Astrocyte of the spinal cord (primary cell): ENCODE measurements at regions not wholly inside any gene's neighbourhood (a gene's known extent, or its start where the extent isn't known, plus 50 kb on each side); places are given as distances from the start of the nearest gene placed in this dataset.

Source experiments
- DNase-seq: peaks from one replicate; pipeline ENCODE4 v3.0.0; 2011; ENCODE audit warnings: low read depth, low spot score
- H3K4me3 ChIP-seq: 2 replicates; pipeline ENCODE4 v1.5.1; 2011; ENCODE audit warnings: low read depth, mild to moderate bottlenecking, low read length, moderate library complexity
- CTCF ChIP-seq: IDR thresholded peaks from 2 replicates; pipeline ENCODE4 v1.5.1; 2012; ENCODE audit warnings: low read depth, mild to moderate bottlenecking, low read length, inconsistent platforms
- in situ Hi-C: cut with HindIII; loops from 2 replicates; pipeline ENCODE4 v1.10.0; 2017; ENCODE audit warnings: low sequenced_read_pairs

DNA sequence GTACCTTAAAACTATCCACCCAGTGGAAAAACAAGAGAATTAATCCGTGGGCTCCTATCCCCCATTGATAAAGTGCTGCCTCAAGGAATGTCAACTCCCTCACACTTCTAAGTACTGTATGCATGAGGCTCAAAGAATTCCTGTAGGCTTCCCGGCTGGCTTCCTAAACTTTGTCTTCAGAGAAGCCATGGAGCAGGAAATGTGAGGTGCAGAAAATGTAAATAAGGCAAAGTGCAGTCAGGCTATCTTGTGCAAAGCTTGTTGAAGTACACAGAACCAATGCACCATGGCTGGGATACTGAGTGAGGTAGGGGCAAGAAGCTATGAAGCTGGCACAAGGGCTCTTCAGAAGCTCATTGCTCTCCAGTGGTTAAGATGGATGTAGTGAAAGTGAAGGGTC lies 611.0 kb downstream of the FSCB start:
- TF ChIP-seq CTCF, result no peak
- H3K4me3 ChIP-seq, result no peak overlapping the region
- DNase-seq, result no peak
- in situ Hi-C loops, result no loop called here

GRCh38 chr14:43894534-43894933 lies 612.5 kb downstream of the FSCB start:
- no peak for DNase-seq
- in situ Hi-C loops, result no loop called here
- TF ChIP-seq CTCF, result peak; percentile 32
- no peak overlapping the region for H3K4me3 ChIP-seq

- in situ Hi-C loops, result no loop called here
- H3K4me3 ChIP-seq, result no peak overlapping the region
- no peak for TF ChIP-seq CTCF
- no peak for DNase-seq
Observed at GRCh38 chr14:43887523-43887922, 619.6 kb downstream of the FSCB start.

DNA sequence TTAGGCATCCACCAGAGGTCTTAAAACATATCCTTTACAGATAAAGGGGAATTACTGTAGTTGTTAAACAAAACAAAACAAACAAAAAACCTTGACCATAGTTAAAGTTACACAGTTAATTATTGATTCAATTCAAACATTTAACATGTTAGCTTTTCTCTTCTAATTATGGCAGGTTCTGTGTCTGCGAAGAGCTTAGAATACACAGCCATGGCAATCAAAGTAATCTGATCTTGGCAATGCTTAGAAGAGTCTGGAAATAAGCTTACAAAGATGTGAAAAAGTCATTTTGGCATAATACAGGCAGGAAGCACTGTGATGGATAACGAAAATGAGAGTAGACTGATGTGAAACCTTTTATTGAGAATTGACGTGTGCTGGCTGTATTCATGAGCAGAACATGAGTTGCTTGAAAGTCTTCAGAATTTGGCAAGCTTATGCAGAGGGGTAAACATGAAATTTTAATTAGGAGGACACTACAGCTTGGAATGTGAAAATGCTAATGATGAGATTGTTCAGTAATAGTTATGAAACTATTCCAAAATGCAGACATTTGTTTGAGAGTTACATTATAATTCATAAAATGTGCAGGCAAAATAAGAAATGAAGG lies 629.6 kb downstream of the FSCB start:
- DNase-seq, result no peak
- H3K4me3 ChIP-seq, result no peak overlapping the region
- no peak for TF ChIP-seq CTCF
- in situ Hi-C loops, result no loop called here

DNA sequence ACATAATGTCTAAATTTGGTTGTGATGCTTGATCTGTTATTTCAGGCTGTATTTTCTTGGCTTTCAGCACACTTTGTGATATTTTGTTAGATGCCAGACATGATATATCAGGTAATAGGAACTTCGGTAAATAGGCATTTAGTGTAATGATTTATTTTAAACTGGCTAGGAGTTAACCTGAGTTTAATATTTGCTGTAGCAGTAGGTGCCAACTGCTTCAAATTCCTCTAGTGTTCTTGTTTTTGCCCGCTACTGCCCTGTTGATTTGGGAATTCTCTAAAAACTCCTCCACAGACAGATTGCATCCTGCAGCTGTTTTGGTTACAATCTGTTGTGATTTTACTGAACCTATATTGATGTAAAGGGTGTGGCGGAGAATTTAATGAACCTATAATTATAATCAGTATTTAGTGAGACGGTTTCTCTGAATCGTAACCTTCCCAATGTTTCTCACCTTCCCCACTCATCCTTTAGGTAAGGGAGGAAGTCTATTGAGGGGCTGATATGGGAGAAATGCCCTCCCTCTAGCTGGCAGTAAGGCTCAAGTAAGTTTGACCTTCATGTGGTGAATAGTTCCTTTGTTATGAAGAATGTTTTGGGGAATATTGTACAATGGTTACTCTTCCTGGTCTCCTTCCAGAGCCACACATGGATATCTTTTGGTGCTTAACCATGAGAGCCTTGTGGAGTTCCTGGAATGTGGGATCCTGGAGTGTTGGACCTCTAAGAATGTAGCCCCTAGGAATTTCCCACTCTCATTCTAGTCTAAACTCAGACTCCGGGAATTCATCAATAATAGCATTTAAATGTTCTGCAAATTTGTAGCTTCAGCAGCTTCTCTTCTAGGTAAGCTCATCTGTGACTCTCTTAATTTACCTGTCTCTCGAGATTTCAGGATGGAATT lies 634.1 kb downstream of the FSCB start:
- H3K4me3 ChIP-seq, result no peak overlapping the region
- no peak for DNase-seq
- no peak for TF ChIP-seq CTCF
- in situ Hi-C loops, result no loop called here

DNA sequence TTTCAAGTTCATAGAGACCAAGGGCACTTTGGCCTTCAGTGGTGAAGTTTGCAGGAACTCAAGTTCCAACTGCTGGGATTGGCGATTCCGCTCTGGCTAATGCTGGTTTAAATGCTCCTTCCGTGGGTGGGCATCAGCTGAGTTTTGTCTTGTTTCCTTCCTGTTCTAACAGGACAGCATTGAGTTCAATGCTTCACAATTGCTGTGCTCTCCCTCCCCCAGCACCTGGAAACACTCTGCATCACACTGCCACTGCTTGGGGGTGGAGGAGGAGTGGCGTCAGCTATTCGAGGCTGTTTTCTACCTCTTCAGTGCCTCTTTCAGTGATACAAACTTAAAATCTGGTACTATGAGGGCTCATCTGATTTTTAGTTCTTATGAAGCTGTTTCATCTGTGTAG lies 634.9 kb downstream of the FSCB start:
- H3K4me3 ChIP-seq, result no peak overlapping the region
- no peak for TF ChIP-seq CTCF
- in situ Hi-C loops, result no loop called here
- DNase-seq, result no peak
